CD14-positive monocyte (primary cell): ENCODE measurements at regions not wholly inside any gene's neighbourhood (a gene's known extent, or its start where the extent isn't known, plus 50 kb on each side); places are given as distances from the start of the nearest gene placed in this dataset.

Experiments
- DNase-seq, 3 donors: peaks; one replicate each; pipeline ENCODE4 v3.0.0-alpha.2; 2011 to 2022
- H2AFZ ChIP-seq: 2 replicates; pipeline ENCODE4 v1.6.0; 2012; ENCODE audit warnings: mild to moderate bottlenecking, low read depth, low read length, inconsistent platforms; ENCODE audit not compliant: insufficient read depth, poor library complexity, severe bottlenecking
- H3K27ac ChIP-seq, 2 donors: 1 replicate in 1 of 2; 2 replicates in 1 of 2; pipeline ENCODE4 v1.5.1; 2012 to 2013; ENCODE audit warnings: low read length in 2 of 2, control low read depth in 1 of 2, inconsistent platforms in 1 of 2, low read depth in 1 of 2, mild to moderate bottlenecking in 1 of 2
- H3K27me3 ChIP-seq, 2 donors: one replicate each; pipeline versions ENCODE4 v1.6.0 to v1.6.1; 2011 to 2013; ENCODE audit warnings: low read length in 2 of 2; ENCODE audit not compliant: control insufficient read depth in 2 of 2, insufficient read depth in 2 of 2
- H3K36me3 ChIP-seq, 2 donors: replicated peaks in 1 of 2; 1 replicate in 1 of 2; 2 replicates in 1 of 2; pipeline versions ENCODE4 v1.5.1 to v1.6.1; 2012 to 2013; ENCODE audit warnings: low read length in 2 of 2, control low read depth in 1 of 2, inconsistent platforms in 1 of 2, mild to moderate bottlenecking in 1 of 2; ENCODE audit not compliant: insufficient read depth in 2 of 2, control insufficient read depth in 1 of 2
- H3K4me1 ChIP-seq, 2 donors: 1 replicate in 1 of 2; 2 replicates in 1 of 2; pipeline versions ENCODE4 v1.5.1 to v1.6.1; 2012 to 2013; ENCODE audit warnings: low read length in 2 of 2, control low read depth in 1 of 2, inconsistent platforms in 1 of 2, mild to moderate bottlenecking in 1 of 2, moderate library complexity in 1 of 2; ENCODE audit not compliant: insufficient read depth in 2 of 2, control insufficient read depth in 1 of 2
- H3K4me2 ChIP-seq: replicated peaks from 2 replicates; pipeline ENCODE3; 2012; ENCODE audit warnings: low read length, moderate library complexity, mild to moderate bottlenecking; ENCODE audit not compliant: poor library complexity, severe bottlenecking; ENCODE audit errors: extremely low read depth
- H3K4me3 ChIP-seq, 3 experiments: fragments of 200-600 bp in 1 of 3; sonication (generic) in 1 of 3; replicated peaks in 1 of 3; 1 replicate in 2 of 3; 2 replicates in 1 of 3; pipeline ENCODE4 v1.5.1; 2011 to 2013; ENCODE audit warnings: low read length in 3 of 3, mild to moderate bottlenecking in 3 of 3, control low read depth in 2 of 3, low read depth in 2 of 3, inconsistent platforms in 1 of 3, moderate library complexity in 1 of 3
- H3K79me2 ChIP-seq: 2 replicates; pipeline ENCODE4 v1.6.0; 2012; ENCODE audit warnings: mild to moderate bottlenecking, control low read depth, inconsistent platforms, low read length, moderate library complexity; ENCODE audit not compliant: insufficient read depth
- H3K9ac ChIP-seq: 2 replicates; pipeline ENCODE4 v1.6.0; 2017; ENCODE audit warnings: low read length, mild to moderate bottlenecking; ENCODE audit not compliant: insufficient read depth, poor library complexity, severe bottlenecking
- H3K9me3 ChIP-seq, 2 donors: replicated peaks in 1 of 2; 1 replicate in 1 of 2; 2 replicates in 1 of 2; pipeline versions ENCODE4 v1.5.1 to v1.6.1; 2012 to 2013; ENCODE audit warnings: low read length in 2 of 2, control low read depth in 1 of 2; ENCODE audit not compliant: control insufficient read depth in 1 of 2, insufficient read depth in 1 of 2
- H4K20me1 ChIP-seq: 2 replicates; pipeline ENCODE4 v1.6.0; 2012; ENCODE audit warnings: mild to moderate bottlenecking, low read length, control low read depth, moderate library complexity; ENCODE audit not compliant: insufficient read depth
- H3K27ac Mint-ChIP-seq, 7 donors: one replicate each; pipeline ENCODE4 v1.8.0; 2020; ENCODE audit warnings: mild to moderate bottlenecking in 7 of 7, mixed read lengths in 7 of 7, moderate library complexity in 6 of 7, inconsistent platforms in 2 of 7
- H3K27me3 Mint-ChIP-seq, 3 donors: one replicate each; pipeline ENCODE4 v1.8.0; 2021 to 2022; ENCODE audit warnings: low read depth in 3 of 3, mild to moderate bottlenecking in 3 of 3, mixed read lengths in 3 of 3, moderate library complexity in 3 of 3, inconsistent platforms in 1 of 3
- H3K36me3 Mint-ChIP-seq, 2 donors: one replicate each; pipeline ENCODE4 v1.8.0; 2020; ENCODE audit warnings: mixed read lengths in 2 of 2, inconsistent platforms in 1 of 2, mild to moderate bottlenecking in 1 of 2
- H3K4me1 Mint-ChIP-seq: one replicate; pipeline ENCODE4 v1.8.0; 2020; ENCODE audit warnings: mild to moderate bottlenecking, mixed read lengths
- H3K4me3 Mint-ChIP-seq, 2 donors: one replicate each; pipeline ENCODE4 v1.8.0; 2020; ENCODE audit warnings: mild to moderate bottlenecking in 2 of 2, mixed read lengths in 2 of 2, moderate library complexity in 1 of 2
- H3K9me3 Mint-ChIP-seq, 7 donors: one replicate each; pipeline ENCODE4 v1.8.0; 2020 to 2022; ENCODE audit warnings: mixed read lengths in 7 of 7, mild to moderate bottlenecking in 6 of 7, moderate library complexity in 6 of 7, inconsistent platforms in 2 of 7
- CTCF ChIP-seq: fragments of 200-600 bp; IDR thresholded peaks from one replicate; pipeline ENCODE4 v1.8.0; 2022; ENCODE audit warnings: antibody characterized with exemption, mild to moderate bottlenecking
- WGBS: methylation state at CpG from one replicate; pipeline ENCODE4 v1.1.5; 2013; ENCODE audit warnings: missing lambda C conversion rate; ENCODE audit not compliant: insufficient coverage; 5-methylcytosine and 5-hydroxymethylcytosine counted together
- intact Hi-C, 2 donors: fragments of 100-400 bp; cut with micrococcal nuclease; formaldehyde crosslinking; loops; one replicate each; pipeline versions ENCODE4 v1.15.0 to v1.15.1; 2023

DNA sequence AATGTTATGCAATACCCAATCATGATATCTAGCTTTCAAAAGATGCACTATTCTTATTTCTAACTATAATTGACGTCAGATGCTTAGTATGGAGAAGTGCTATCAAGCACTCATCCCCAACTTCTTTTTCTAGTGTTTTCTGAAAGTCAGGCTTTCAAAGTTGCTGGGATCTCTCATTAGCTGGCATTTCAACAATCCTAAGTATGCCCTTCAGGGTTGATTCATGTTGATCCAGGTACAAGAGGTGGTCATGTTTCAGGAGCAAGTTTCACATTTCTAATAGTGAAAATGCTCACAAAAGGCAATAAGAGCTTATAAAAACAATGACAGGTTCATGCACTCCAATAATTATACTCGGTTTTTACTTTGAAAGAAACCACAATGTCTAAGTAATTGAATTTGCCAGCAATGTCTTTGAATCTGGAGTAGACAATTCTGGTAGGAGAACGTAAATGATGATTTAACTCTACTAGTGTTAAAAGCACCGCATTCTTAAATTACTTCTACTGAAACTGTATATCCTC lies 193.7 kb upstream of the KHDRBS2 start:
- Mint-ChIP-seq H3K27me3 (no peaks in the 10 kb centered on the region), H3K9me3 (peaks cover 0 to 3% (median 0%) of the 10 kb centered on the region in 7 donors), H3K4me3 (no peak overlapping the region), H3K36me3 (no peaks in the 10 kb centered on the region), H3K4me1 (no peaks in the 10 kb centered on the region), H3K27ac (no peak overlapping the region)
- no peak overlapping the region for H3K9ac ChIP-seq
- H3K4me1 ChIP-seq: no peaks in the 10 kb centered on the region
- intact Hi-C loops: no loop called here
- no CpG with 5 or more reads among the region's 4 CpGs for WGBS
- no peak overlapping the region for H3K27ac ChIP-seq
- H4K20me1 ChIP-seq: no peaks in the 10 kb centered on the region
- H3K79me2 ChIP-seq: no peaks in the 10 kb centered on the region
- H3K4me2 ChIP-seq: no peak overlapping the region
- no peak overlapping the region for H3K4me3 ChIP-seq
- no peak for TF ChIP-seq CTCF
- H3K27me3 ChIP-seq: no peaks in the 10 kb centered on the region
- DNase-seq: no peak
- no peaks in the 10 kb centered on the region for H3K36me3 ChIP-seq
- no peak overlapping the region for H2AFZ ChIP-seq
- H3K9me3 ChIP-seq: no peaks in the 10 kb centered on the region

- no peaks in the 10 kb centered on the region for H3K36me3 ChIP-seq
Measured at GRCh38 chr6:62474793-62475192, 188.8 kb upstream of the KHDRBS2 start.

More at GRCh38 chr6:62474793-62475192, 188.8 kb upstream of the KHDRBS2 start:
- Histone ChIP-seq H3K9ac (no peak overlapping the region), H3K79me2 (no peaks in the 10 kb centered on the region), H3K4me3 (no peak overlapping the region), H3K4me1 (no peaks in the 10 kb centered on the region), H3K27ac (no peak overlapping the region), H3K4me2 (no peak overlapping the region), H4K20me1 (no peaks in the 10 kb centered on the region), H3K27me3 (no peaks in the 10 kb centered on the region), H3K9me3 (no peaks in the 10 kb centered on the region), H2AFZ (no peak overlapping the region)
- peaks cover 0 to 4% (median 0%) of the 10 kb centered on the region in 7 donors for H3K9me3 Mint-ChIP-seq
- no peak overlapping the region for H3K4me3 Mint-ChIP-seq
- no peak for TF ChIP-seq CTCF
- no peaks in the 10 kb centered on the region for H3K4me1 Mint-ChIP-seq
- intact Hi-C loops: no loop called here
- no peaks in the 10 kb centered on the region for H3K36me3 Mint-ChIP-seq
- DNase-seq: no peak
- no peak overlapping the region for H3K27ac Mint-ChIP-seq
- H3K27me3 Mint-ChIP-seq: no peaks in the 10 kb centered on the region
- WGBS: no CpG with 5 or more reads among the region's 3 CpGs
